ENCODE measurements at regions not wholly inside any gene's neighbourhood (a gene's known extent, or its start where the extent isn't known, plus 50 kb on each side); places are given as distances from the start of the nearest gene placed in this dataset.

DNA sequence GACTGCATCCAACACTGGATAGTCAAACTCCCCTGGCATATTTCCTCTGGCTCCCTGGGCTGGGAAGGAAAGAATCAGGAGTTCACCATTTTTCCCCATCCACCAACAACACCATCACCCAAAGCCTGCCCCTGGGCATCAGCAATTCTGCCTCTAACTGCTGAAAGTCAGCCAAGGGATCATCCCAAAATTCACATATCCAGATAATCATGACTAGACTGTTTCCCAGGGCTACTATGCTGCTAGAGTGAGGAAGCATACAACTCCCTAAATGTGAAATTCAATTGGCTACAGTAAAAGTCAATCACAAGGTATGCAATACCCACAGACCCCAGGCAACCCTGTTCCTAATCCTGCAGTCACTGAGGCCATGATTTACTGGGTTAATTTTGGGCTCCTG is 230.6 kb downstream of the C16orf95 start:
- POLR2A ChIA-PET (ENCODE audit: low non-redundant PET) = no interaction called here
- Histone ChIP-seq H3K27me3 (replicated peaks; ENCODE audit: insufficient read depth, low read depth, low read length, poor library complexity) (no peaks in the 10 kb centered on the region), H3K27ac (ENCODE audit: low read depth, low read length, poor library complexity, severe bottlenecking) (no peak overlapping the region), H3K36me3 (ENCODE audit: insufficient read depth, low read length, poor library complexity, severe bottlenecking) (no peaks in the 10 kb centered on the region), H3K4me3 (ENCODE audit: low read depth, low read length, poor library complexity, severe bottlenecking) (no peak overlapping the region), H3K9me3 (ENCODE audit: low read depth, low read length, poor library complexity, severe bottlenecking) (peaks cover 2% of the 10 kb centered on the region), H3K4me1 (ENCODE audit: insufficient read depth, low read length, poor library complexity, severe bottlenecking) (no peaks in the 10 kb centered on the region)
- CTCF ChIA-PET = no interaction called here
- BruUV-seq (replicated peaks) = no TSS peak
- intact Hi-C loops (cut with micrococcal nuclease; ENCODE audit: unreplicated experiment) = no loop called here
- no peak for TF ChIP-seq EZH2 (IDR thresholded peaks at IDR 0.05; ENCODE audit: borderline replicate concordance, low read depth, low read length, poor library complexity, severe bottlenecking)
- TF ChIP-seq, protein P1, sequence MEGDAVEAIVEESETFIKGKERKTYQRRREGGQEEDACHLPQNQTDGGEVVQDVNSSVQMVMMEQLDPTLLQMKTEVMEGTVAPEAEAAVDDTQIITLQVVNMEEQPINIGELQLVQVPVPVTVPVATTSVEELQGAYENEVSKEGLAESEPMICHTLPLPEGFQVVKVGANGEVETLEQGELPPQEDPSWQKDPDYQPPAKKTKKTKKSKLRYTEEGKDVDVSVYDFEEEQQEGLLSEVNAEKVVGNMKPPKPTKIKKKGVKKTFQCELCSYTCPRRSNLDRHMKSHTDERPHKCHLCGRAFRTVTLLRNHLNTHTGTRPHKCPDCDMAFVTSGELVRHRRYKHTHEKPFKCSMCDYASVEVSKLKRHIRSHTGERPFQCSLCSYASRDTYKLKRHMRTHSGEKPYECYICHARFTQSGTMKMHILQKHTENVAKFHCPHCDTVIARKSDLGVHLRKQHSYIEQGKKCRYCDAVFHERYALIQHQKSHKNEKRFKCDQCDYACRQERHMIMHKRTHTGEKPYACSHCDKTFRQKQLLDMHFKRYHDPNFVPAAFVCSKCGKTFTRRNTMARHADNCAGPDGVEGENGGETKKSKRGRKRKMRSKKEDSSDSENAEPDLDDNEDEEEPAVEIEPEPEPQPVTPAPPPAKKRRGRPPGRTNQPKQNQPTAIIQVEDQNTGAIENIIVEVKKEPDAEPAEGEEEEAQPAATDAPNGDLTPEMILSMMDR (conservative IDR thresholded peaks at IDR 0.05; ENCODE audit: low read depth, low read length) = no peak
- no peak for DNase-seq (ENCODE audit: low spot score)

DNA sequence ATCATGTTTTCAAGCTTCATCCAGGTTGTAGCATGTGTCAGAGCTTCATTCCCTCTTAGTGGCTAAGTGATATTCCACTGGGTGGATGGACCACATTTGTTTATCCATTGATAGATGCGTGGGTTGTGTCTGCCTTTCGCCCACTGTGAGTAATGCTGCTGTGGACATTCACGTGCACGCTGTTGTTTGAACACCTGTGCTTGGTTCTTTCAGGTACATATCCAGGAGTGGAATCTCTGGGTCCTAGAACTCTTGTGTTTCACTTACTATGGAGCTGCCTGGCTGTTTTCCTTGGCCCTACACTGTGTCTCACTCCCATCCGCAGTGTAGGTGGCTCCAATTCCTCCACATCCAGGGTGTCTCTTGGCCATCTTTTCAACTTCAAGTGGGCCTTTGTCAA is 224.2 kb downstream of the C16orf95 start:
- DNase-seq (ENCODE audit: low spot score) = no peak
- Histone ChIP-seq H3K36me3 (ENCODE audit: insufficient read depth, low read length, poor library complexity, severe bottlenecking) (no peaks in the 10 kb centered on the region), H3K4me3 (ENCODE audit: low read depth, low read length, poor library complexity, severe bottlenecking) (no peak overlapping the region), H3K4me1 (ENCODE audit: insufficient read depth, low read length, poor library complexity, severe bottlenecking) (no peaks in the 10 kb centered on the region), H3K27ac (ENCODE audit: low read depth, low read length, poor library complexity, severe bottlenecking) (no peak overlapping the region), H3K9me3 (ENCODE audit: low read depth, low read length, poor library complexity, severe bottlenecking) (no peaks in the 10 kb centered on the region), H3K27me3 (replicated peaks; ENCODE audit: insufficient read depth, low read depth, low read length, poor library complexity) (peaks cover 25% of the 10 kb centered on the region)
- intact Hi-C loops (cut with micrococcal nuclease; ENCODE audit: unreplicated experiment) = no loop called here
- ChIA-PET CTCF (no interaction called here), POLR2A (ENCODE audit: low non-redundant PET) (no interaction called here)
- TF ChIP-seq, protein P1 (conservative IDR thresholded peaks at IDR 0.05; ENCODE audit: low read depth, low read length) = no peak
- BruUV-seq (replicated peaks) = no TSS peak

DNA sequence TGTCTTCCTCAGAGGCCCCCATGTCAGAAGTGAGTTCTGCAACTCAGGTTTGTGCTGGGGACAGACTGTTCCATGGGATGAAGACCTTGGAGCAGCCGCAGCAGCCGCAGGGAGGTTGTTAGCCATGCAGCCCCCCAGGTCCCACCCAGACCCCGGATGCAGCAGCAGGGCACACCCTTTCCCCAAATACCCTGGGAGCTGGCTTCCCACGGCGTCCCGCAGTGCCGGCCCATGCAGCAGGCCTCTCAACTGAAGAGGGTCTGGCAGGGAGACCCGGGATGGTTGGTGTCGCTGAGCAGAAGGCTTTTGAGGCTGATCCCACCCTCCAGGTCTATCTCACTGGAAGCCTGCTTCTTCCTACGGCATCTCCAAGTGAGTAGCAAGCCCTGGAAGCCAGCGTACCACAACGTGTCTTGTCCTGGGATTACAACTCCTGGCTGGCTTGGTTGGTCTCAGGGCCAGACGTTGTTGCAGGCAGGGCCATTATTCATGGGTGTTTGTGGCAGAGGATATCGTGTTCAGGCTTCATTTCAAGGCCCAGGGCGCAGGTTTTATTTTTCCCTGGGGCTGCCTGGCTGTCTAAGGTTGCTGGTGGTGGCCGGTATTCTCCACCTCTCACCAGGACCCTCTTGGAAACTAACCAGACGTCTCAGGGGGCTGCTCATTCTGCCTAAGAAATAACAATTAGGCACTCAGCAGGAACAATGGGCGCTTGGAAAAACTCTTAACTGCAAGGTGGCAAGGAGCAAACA is 223.2 kb downstream of the C16orf95 start:
- CTCF ChIA-PET = no interaction called here
- no TSS peak for BruUV-seq (replicated peaks)
- TF ChIP-seq, protein P1 (conservative IDR thresholded peaks at IDR 0.05; ENCODE audit: low read depth, low read length) = no peak
- TF ChIP-seq EZH2 (IDR thresholded peaks at IDR 0.05; ENCODE audit: borderline replicate concordance, low read depth, low read length, poor library complexity, severe bottlenecking) = no peak

More for the DNA sequence above, 223.2 kb downstream of the C16orf95 start:
- intact Hi-C loops (cut with micrococcal nuclease; ENCODE audit: unreplicated experiment) = no loop called here
- Histone ChIP-seq H3K4me1 (ENCODE audit: insufficient read depth, low read length, poor library complexity, severe bottlenecking) (no peaks in the 10 kb centered on the region), H3K36me3 (ENCODE audit: insufficient read depth, low read length, poor library complexity, severe bottlenecking) (no peaks in the 10 kb centered on the region), H3K9me3 (ENCODE audit: low read depth, low read length, poor library complexity, severe bottlenecking) (no peaks in the 10 kb centered on the region), H3K27me3 (replicated peaks; ENCODE audit: insufficient read depth, low read depth, low read length, poor library complexity) (peaks cover 25% of the 10 kb centered on the region), H3K4me3 (ENCODE audit: low read depth, low read length, poor library complexity, severe bottlenecking) (no peak overlapping the region), H3K27ac (ENCODE audit: low read depth, low read length, poor library complexity, severe bottlenecking) (no peak overlapping the region)
- no peak for DNase-seq (ENCODE audit: low spot score)
- POLR2A ChIA-PET (ENCODE audit: low non-redundant PET) = no interaction called here
